ENCODE measurements at regions not wholly inside any gene's neighbourhood (a gene's known extent, or its start where the extent isn't known, plus 50 kb on each side); places are given as distances from the start of the nearest gene placed in this dataset.
"Not testable (repeated sequence)": the region's sequence is repeated elsewhere in the genome, so short reads cannot be mapped to it uniquely, and the experiment has no call there.

GRCh38 chr13:87923753-87924152 is 252.6 kb downstream of the SLITRK5 start:
- ATAC-seq (no peak), DNase-seq (ENCODE audit: low spot score in 2 of 2) (no peak)
- H3K9me3 Mint-ChIP-seq: peaks cover 0 to 20% of the 10 kb centered on the region in 2 donors
- no peak overlapping the region for H3K27ac Mint-ChIP-seq
- no peaks in the 10 kb centered on the region for H3K36me3 Mint-ChIP-seq

- no peaks in the 10 kb centered on the region for H3K36me3 Mint-ChIP-seq
Observed at GRCh38 chr13:87925006-87925405, 253.8 kb downstream of the SLITRK5 start.

GRCh38 chr13:87940776-87941175 is 269.6 kb downstream of the SLITRK5 start:
- no peak for DNase-seq (ENCODE audit: low spot score in 2 of 2)
- Mint-ChIP-seq H3K36me3 (no peaks in the 10 kb centered on the region), H3K9me3 (no peaks in the 10 kb centered on the region), H3K27ac (no peak overlapping the region)
- no peak for ATAC-seq

More at GRCh38 chr13:87925006-87925405, 253.8 kb downstream of the SLITRK5 start:
- H3K27ac Mint-ChIP-seq: no peak overlapping the region
- peaks cover 0 to 22% of the 10 kb centered on the region in 2 donors for H3K9me3 Mint-ChIP-seq
- no peak for ATAC-seq
- DNase-seq (ENCODE audit: low spot score in 2 of 2): no peak

- ATAC-seq: no peak
- no peaks in the 10 kb centered on the region for H3K9me3 Mint-ChIP-seq
- DNase-seq (ENCODE audit: low spot score in 2 of 2): no peak
- no peak overlapping the region for H3K27ac Mint-ChIP-seq
- H3K36me3 Mint-ChIP-seq: no peaks in the 10 kb centered on the region
Observed at GRCh38 chr13:87941226-87941625, 270.1 kb downstream of the SLITRK5 start.

GRCh38 chr13:87942205-87942604 is 271.0 kb downstream of the SLITRK5 start:
- ATAC-seq: no peak
- Mint-ChIP-seq H3K36me3 (no peaks in the 10 kb centered on the region), H3K27ac (no peak overlapping the region), H3K9me3 (no peaks in the 10 kb centered on the region)
- no peak for DNase-seq (ENCODE audit: low spot score in 2 of 2)

GRCh38 chr13:87944038-87944437 is 272.9 kb downstream of the SLITRK5 start:
- Mint-ChIP-seq H3K36me3 (no peaks in the 10 kb centered on the region), H3K9me3 (no peaks in the 10 kb centered on the region), H3K27ac (no peak overlapping the region)
- ATAC-seq (no peak), DNase-seq (ENCODE audit: low spot score in 2 of 2) (no peak)

GRCh38 chr13:87952377-87952776 is 281.2 kb downstream of the SLITRK5 start:
- Mint-ChIP-seq H3K27ac (no peak overlapping the region), H3K9me3 (no peaks in the 10 kb centered on the region), H3K36me3 (no peaks in the 10 kb centered on the region)
- DNase-seq (ENCODE audit: low spot score in 2 of 2) (no peak), ATAC-seq (no peak)

GRCh38 chr13:87953381-87953780 is 282.2 kb downstream of the SLITRK5 start:
- H3K36me3 Mint-ChIP-seq: no peaks in the 10 kb centered on the region
- H3K27ac Mint-ChIP-seq: no peak overlapping the region
- DNase-seq (ENCODE audit: low spot score in 2 of 2): no peak
- ATAC-seq: no peak
- no peaks in the 10 kb centered on the region for H3K9me3 Mint-ChIP-seq

- no peaks in the 10 kb centered on the region for H3K36me3 Mint-ChIP-seq
- DNase-seq (ENCODE audit: low spot score in 2 of 2) (no peak), ATAC-seq (no peak)
- H3K27ac Mint-ChIP-seq: no peak overlapping the region
- no peaks in the 10 kb centered on the region for H3K9me3 Mint-ChIP-seq
Observed at GRCh38 chr13:87954091-87954490, 282.9 kb downstream of the SLITRK5 start.

GRCh38 chr13:87961546-87961945 is 290.4 kb downstream of the SLITRK5 start:
- no peak for ATAC-seq
- Mint-ChIP-seq H3K9me3 (peaks cover 0 to 4% of the 10 kb centered on the region in 2 donors), H3K36me3 (no peaks in the 10 kb centered on the region), H3K27ac (no peak overlapping the region)
- DNase-seq (ENCODE audit: low spot score in 2 of 2): no peak

GRCh38 chr13:87972568-87972967 is 301.4 kb downstream of the SLITRK5 start:
- no peaks in the 10 kb centered on the region for H3K36me3 Mint-ChIP-seq
- DNase-seq (ENCODE audit: low spot score in 2 of 2): no peak
- no peak for ATAC-seq
- peaks cover 0 to 7% of the 10 kb centered on the region in 2 donors for H3K9me3 Mint-ChIP-seq
- H3K27ac Mint-ChIP-seq: no peak overlapping the region

GRCh38 chr13:87975035-87975434 is 303.9 kb downstream of the SLITRK5 start:
- Mint-ChIP-seq H3K36me3 (no peaks in the 10 kb centered on the region), H3K27ac (no peak overlapping the region), H3K9me3 (peaks cover 0 to 7% of the 10 kb centered on the region in 2 donors)
- no peak for ATAC-seq
- DNase-seq (ENCODE audit: low spot score in 2 of 2): no peak

GRCh38 chr13:87976650-87977049 is 305.5 kb downstream of the SLITRK5 start:
- H3K36me3 Mint-ChIP-seq; H3K9me3 Mint-ChIP-seq; ATAC-seq; H3K27ac Mint-ChIP-seq; DNase-seq (ENCODE audit: low spot score in 2 of 2): not testable (repeated sequence)

GRCh38 chr13:87981416-87981815 is 310.2 kb downstream of the SLITRK5 start:
- H3K36me3 Mint-ChIP-seq: no peaks in the 10 kb centered on the region
- H3K27ac Mint-ChIP-seq: no peak overlapping the region
- no peak for DNase-seq (ENCODE audit: low spot score in 2 of 2)
- no peak for ATAC-seq
- H3K9me3 Mint-ChIP-seq: peaks cover 4 to 5% of the 10 kb centered on the region in 2 donors

GRCh38 chr13:87982400-87982799 is 311.2 kb downstream of the SLITRK5 start:
- H3K9me3 Mint-ChIP-seq: peaks cover 4 to 5% of the 10 kb centered on the region in 2 donors
- ATAC-seq (no peak), DNase-seq (ENCODE audit: low spot score in 2 of 2) (no peak)
- no peak overlapping the region for H3K27ac Mint-ChIP-seq
- H3K36me3 Mint-ChIP-seq: no peaks in the 10 kb centered on the region

GRCh38 chr13:87986639-87987250 is 315.6 kb downstream of the SLITRK5 start:
- DNase-seq (ENCODE audit: low spot score in 2 of 2) (no peak), ATAC-seq (no peak)
- Mint-ChIP-seq H3K36me3 (no peaks in the 10 kb centered on the region), H3K27ac (no peak overlapping the region), H3K9me3 (peaks cover 4 to 5% of the 10 kb centered on the region in 2 donors)

GRCh38 chr13:87998081-87998480 is 326.9 kb downstream of the SLITRK5 start:
- ATAC-seq: no peak
- H3K36me3 Mint-ChIP-seq: no peaks in the 10 kb centered on the region

GRCh38 chr13:87999240-87999700 is 328.1 kb downstream of the SLITRK5 start:
- DNase-seq (ENCODE audit: low spot score in 2 of 2) (no peak), ATAC-seq (no peak)
- Mint-ChIP-seq H3K36me3 (no peaks in the 10 kb centered on the region), H3K27ac (no peak overlapping the region), H3K9me3 (peaks cover 0 to 8% of the 10 kb centered on the region in 2 donors)

More at GRCh38 chr13:87998081-87998480, 326.9 kb downstream of the SLITRK5 start:
- no peak for DNase-seq (ENCODE audit: low spot score in 2 of 2)
- peaks cover 0 to 12% of the 10 kb centered on the region in 2 donors for H3K9me3 Mint-ChIP-seq
- no peak overlapping the region for H3K27ac Mint-ChIP-seq
